ENCODE measurements at regions not wholly inside any gene's neighbourhood (a gene's known extent, or its start where the extent isn't known, plus 50 kb on each side); places are given as distances from the start of the nearest gene placed in this dataset.

DNA sequence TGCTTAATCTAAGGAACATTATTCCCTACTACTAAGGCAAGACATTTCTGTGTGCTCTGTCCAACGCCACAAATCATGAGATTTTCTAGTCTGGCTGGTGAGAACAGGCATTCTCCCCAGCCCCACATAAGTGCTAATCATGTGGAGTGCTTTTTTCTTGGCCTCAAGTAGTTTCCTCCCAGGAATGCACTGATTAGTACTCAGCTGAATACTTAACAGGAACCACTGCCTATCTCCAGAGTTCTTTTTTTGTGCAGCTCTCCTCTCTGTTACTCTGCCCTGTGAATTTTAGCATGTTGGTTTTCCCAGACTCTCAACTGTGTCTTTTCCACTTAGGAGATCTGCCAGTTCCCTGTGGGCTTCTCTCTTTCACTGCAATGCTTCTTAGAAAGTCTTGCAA lies 1098.5 kb upstream of the LRRTM3 start:
- no peak for DNase-seq

DNA sequence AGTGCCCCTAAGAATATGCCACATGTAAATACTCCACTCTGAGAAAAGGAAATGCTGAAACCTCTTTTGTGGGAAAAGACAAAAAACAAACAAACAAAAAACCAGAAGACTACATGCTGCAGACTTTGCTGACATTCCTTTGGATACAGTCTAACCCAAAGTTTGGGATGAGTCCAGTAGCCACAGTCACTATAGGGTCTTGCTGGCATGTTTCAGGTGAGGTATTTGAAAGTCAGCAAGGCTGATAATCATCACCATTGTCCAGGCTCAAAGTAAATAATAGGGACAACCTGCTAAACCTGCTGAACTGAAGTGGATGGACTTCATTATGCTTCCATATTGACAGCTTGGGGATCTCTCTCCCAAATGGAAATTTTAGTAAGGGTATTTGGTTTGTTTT lies 1087.0 kb upstream of the LRRTM3 start:
- DNase-seq: no peak

GRCh38 chr10:65843203-65843602 lies 1082.6 kb upstream of the LRRTM3 start:
- no peak for DNase-seq

DNA sequence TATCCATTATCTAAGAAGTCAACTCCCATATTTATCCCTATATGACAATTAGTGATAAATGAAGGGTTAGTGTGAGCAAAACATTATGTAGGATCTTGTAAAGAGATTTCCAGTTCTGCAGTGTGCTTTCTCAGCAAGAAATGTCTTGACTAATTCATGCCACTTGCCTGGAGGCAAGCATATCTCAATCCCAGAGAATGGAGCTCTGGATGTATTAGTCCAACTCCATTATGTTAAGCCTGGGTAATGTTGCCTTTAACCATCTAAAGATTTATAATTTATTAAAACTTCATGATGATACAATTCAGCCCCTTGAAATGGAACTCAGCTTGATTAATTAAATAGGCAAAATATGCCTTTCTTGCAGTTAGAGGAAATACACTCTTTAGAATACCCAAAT lies 1079.9 kb upstream of the LRRTM3 start:
- DNase-seq: no peak

DNA sequence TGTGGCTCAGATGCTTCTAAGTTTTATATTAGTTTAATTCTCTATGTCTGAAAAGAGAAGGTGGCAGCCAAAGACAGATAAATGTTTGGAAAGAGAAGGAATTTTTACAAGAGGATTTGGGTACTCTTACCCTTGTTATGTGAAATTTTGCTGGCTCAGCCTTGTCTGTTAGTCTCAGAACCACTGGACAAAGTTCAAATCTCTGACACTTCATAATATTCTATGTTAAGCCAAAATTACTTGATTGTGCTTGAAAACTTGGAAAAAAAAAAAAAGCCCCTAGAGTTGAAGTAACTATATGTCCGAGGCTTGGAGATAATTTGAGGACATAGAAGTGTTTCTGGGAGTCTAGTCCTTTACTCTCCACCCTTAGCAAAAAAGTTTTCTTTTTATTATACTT lies 1079.3 kb upstream of the LRRTM3 start:
- DNase-seq: no peak

- no peak for DNase-seq
These were observed 1078.9 kb upstream of the LRRTM3 start for GRCh38 chr10:65846949-65847348.

DNA sequence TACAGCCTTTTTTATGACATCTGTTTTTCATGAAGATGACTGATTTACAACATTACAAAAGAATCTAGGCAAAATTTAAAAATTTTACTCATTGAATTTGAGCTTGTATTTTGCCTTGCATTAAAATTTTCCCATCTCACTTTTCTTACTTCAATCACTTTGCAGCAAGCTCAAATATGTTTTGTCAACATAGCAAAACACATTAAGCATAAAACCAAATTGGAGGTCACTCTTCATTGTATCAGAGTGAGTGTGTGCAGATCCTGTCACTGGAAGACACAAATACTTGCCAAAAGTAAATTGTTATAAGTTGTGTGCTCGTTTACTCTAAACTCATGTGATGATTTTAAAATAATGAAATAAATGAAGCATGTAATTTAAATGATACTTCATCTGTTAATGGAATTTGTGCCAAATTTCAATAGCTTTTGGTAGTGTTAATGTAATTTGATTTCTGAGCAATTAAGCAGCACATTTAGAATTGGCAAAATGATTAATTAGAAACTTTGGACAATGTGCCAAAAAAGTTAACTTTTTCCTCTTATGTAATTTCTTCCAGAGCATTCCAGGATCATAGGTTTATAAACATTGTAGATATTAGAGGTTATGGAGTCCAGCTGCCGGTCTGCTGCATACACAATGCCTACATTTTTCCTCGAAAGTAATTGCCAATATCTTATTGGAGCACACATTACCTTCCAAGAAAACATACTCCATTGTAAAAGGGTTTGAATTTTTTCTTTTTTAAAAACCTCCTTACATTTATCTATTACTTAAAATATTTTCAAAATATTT lies 1078.2 kb upstream of the LRRTM3 start:
- DNase-seq: no peak

DNA sequence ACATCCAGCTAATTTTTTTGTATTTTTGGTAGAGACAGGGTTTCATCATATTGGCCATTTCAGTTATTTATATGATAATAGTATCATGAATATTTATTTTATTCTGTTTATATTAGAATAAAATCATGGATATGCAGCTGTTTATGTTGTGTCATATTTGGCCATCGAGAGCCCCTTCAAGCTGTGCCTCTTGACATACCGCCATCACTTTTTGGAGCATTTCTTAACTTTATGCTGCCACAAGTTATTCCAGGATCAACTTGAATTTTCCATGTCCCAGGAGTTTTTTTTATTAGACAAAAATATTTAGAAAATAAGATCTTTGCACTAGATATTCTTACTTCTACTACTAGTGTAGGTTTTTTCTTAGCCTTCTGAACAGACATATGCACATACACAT lies 1067.0 kb upstream of the LRRTM3 start:
- DNase-seq: no peak

- DNase-seq: peak; percentile 1
These were observed 1064.6 kb upstream of the LRRTM3 start for GRCh38 chr10:65861249-65861648.
